ENCODE measurements at regions not wholly inside any gene's neighbourhood (a gene's known extent, or its start where the extent isn't known, plus 50 kb on each side); places are given as distances from the start of the nearest gene placed in this dataset.

DNA sequence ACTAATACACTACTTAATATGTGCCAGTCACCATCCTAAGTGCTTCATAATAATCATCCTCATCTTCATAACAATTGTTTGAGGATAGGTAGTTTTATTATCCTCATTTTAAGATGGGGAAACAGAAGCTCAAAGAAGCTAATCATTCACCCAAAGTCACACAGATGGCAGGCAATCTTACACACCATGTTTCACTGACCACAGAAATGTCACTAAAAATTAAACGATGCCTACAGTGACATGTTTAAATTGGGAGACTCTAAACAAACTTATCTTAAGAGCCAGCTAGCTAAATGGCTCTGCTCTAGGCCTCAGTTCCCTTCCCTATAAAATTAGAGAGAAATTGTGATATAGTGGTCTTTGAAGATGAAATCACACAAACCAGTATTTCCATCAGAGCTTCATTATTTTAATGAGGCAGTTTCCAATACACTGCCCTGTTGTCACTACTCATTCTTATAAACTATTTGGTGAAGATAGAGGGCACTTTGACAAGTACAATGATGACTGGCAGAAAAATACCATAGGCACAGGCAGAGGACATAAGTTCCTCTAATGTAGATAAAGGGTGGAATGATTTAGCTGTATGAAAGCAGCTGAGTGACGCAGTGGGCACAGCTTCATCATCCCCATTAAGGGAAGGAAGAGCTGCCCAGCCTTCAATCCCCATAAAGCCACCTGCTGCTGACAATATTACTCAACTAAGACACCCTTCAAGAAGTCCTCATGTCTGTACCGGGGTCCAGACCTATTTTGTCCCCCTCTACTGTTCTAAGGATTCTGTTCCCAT, 224.1 kb downstream of the ACTL7B start:
- no peak for DNase-seq
- intact Hi-C loops (cut with micrococcal nuclease) (no loop called here), in situ Hi-C loops (cut with MboI; ENCODE audit: low sequenced_read_pairs) (no loop called here), dilution Hi-C loops (cut with HindIII; ENCODE audit: low sequenced_read_pairs, unreplicated experiment) (no loop called here)
- TF ChIP-seq, protein P1, sequence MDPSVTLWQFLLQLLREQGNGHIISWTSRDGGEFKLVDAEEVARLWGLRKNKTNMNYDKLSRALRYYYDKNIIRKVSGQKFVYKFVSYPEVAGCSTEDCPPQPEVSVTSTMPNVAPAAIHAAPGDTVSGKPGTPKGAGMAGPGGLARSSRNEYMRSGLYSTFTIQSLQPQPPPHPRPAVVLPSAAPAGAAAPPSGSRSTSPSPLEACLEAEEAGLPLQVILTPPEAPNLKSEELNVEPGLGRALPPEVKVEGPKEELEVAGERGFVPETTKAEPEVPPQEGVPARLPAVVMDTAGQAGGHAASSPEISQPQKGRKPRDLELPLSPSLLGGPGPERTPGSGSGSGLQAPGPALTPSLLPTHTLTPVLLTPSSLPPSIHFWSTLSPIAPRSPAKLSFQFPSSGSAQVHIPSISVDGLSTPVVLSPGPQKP (IDR thresholded peaks at IDR 0.05; ENCODE audit: borderline replicate concordance, low read depth, low read length) = no peak
- H4K91ac ChIP-seq (ENCODE audit: insufficient read depth, low read depth, low read length) = no peak overlapping the region
- no peak overlapping the region for H2BK120ac ChIP-seq (ENCODE audit: low read depth, low read length)
- H3K36me3 ChIP-seq (ENCODE audit: control insufficient read depth, insufficient read depth, low read length) = no peaks in the 10 kb centered on the region
- H3K4me2 ChIP-seq (ENCODE audit: low read depth, low read length) = no peak overlapping the region
- BruUV-seq (replicated peaks) = no TSS peak
- CTCF ChIA-PET = interaction anchor here (0.6 kb wide), 1 partner anchor 458 kb away, joined by 3 read pairs; no protein-coding TSS in a partner anchor
- no peak overlapping the region for H3K4me3 ChIP-seq (ENCODE audit: insufficient read depth, low read depth, low read length)
- no peak overlapping the region for H2BK15ac ChIP-seq (ENCODE audit: low read depth, low read length)
- no peaks in the 10 kb centered on the region for H3K9me3 ChIP-seq (ENCODE audit: control insufficient read depth, insufficient read depth, low read length)
- H3K27ac ChIP-seq (ENCODE audit: insufficient read depth, low read length) = no peak overlapping the region
- no peak overlapping the region for H3K18ac ChIP-seq (ENCODE audit: low read depth, low read length)
- no peak overlapping the region for H4K8ac ChIP-seq (ENCODE audit: low read depth in 2 of 2, low read length in 2 of 2)
- WGBS, 2 experiments (ENCODE audit: extremely low coverage in 2 of 2, insufficient read length in 1 of 2) = no CpG with 5 or more reads among the region's 3 CpGs
- H3K14ac ChIP-seq (replicated peaks; ENCODE audit: low read depth, low read length) = no peak overlapping the region
- no peak overlapping the region for H3K9ac ChIP-seq (ENCODE audit: low read depth, low read length)
- no peak overlapping the region for H2AK5ac ChIP-seq (ENCODE audit: low read depth, low read length)
- H2BK5ac ChIP-seq (ENCODE audit: low read depth, low read length, poor library complexity, severe bottlenecking) = no peak overlapping the region
- ATAC-seq (ENCODE audit: low read depth) = no peak
- H3K23ac ChIP-seq (ENCODE audit: low read depth, low read length) = no peak overlapping the region
- H3K4ac ChIP-seq (ENCODE audit: low read depth, low read length) = no peak overlapping the region
- no peaks in the 10 kb centered on the region for H4K20me1 ChIP-seq (ENCODE audit: insufficient read depth, low read length)
- H3K56ac ChIP-seq (ENCODE audit: extremely low read depth, insufficient read depth, low read length) = no peak overlapping the region
- no peaks in the 10 kb centered on the region for H3K4me1 ChIP-seq (ENCODE audit: control insufficient read depth, insufficient read depth, low read length)
- peaks cover 2% of the 10 kb centered on the region; the same call in 1 of the 2 replicates for H3K27me3 ChIP-seq (ENCODE audit: control insufficient read depth, insufficient read depth, low read length)
- no peak overlapping the region for H2BK20ac ChIP-seq (ENCODE audit: low read depth, low read length)
- H2AFZ ChIP-seq (replicated peaks; ENCODE audit: low read length, poor library complexity) = no peak overlapping the region
- H2AK9ac ChIP-seq (replicated peaks; ENCODE audit: low read depth, low read length, poor library complexity) = no peak overlapping the region
- POLR2A ChIA-PET (ENCODE audit: unreplicated experiment) = interaction anchor here (0.5 kb wide), 1 partner anchor 146 kb away, joined by 4 read pairs; no protein-coding TSS in a partner anchor
- no peaks in the 10 kb centered on the region for H3K9me1 ChIP-seq (ENCODE audit: insufficient read depth, low read length)
- H3K79me1 ChIP-seq (ENCODE audit: low read depth in 1 of 2, low read length in 2 of 2) = no peaks in the 10 kb centered on the region
- no peak overlapping the region for H4K5ac ChIP-seq (ENCODE audit: low read depth, low read length)
